HG02852 (cell line): ENCODE measurements at regions not wholly inside any gene's neighbourhood (a gene's known extent, or its start where the extent isn't known, plus 50 kb on each side); places are given as distances from the start of the nearest gene placed in this dataset.
"Not testable (repeated sequence)": the region's sequence is repeated elsewhere in the genome, so short reads cannot be mapped to it uniquely, and the experiment has no call there.

Source experiments
- ATAC-seq: cut with Tn5 transposase; IDR thresholded peaks from one replicate; pipeline ENCODE4 v1.9.1; 2021; ENCODE audit warnings: mild to moderate bottlenecking, moderate library complexity; ENCODE audit not compliant: unreplicated experiment

- ATAC-seq, result no peak
These were observed 562.6 kb upstream of the CADM1 start for GRCh38 chr11:116066777-116067176.

DNA sequence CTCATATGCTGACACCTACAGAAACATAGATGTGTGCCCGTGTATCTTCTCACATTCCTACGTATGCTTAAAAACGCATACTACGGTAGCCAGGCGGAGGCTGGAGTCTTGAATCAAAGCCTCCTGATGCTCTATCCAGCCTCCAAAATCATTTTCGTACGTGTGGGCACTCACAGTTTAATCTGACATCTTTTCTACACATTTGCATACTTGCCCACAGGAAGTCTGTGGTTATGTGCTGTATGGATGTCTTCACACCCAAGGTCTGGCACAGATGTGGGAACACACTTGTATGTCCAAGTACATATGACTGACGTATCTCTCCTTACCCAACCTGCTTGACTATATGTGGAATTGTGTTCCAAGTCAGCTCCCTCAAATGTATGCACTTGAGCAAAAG lies 561.8 kb upstream of the CADM1 start:
- no peak for ATAC-seq

DNA sequence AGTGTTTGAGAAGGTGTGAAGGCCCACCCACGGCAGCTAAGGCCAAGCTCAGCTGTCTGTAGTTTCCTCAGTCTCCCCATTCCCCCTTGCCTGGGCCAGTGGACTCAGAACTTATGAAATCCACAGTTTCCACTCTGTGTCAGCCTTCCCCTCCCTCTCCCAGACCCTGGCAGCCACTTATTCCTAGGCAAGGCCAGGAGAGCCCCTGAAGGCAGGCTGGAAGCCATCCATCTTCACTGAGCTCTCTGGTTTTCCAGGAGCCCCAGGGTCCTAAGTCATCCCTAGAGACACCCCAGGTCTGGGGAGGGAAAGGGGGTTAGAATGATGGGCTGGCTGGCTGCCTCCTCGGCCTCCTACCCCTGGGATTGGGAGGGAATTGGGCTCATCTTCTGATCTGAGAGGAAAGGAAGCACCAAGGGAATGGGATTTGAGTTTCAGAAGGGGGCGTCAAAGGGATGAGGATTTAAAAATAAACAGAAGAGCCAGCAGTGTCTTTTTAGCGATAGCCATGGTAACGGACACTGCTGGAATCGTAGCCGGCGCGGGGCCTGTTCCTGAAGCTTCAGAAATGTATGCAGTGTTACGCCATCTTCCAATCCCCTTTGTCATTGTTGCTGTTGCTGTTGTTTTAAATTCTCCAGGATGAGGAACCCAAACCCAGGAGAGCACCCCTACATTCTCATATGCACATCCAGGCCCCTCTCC lies 561.1 kb upstream of the CADM1 start:
- ATAC-seq, result no peak

DNA sequence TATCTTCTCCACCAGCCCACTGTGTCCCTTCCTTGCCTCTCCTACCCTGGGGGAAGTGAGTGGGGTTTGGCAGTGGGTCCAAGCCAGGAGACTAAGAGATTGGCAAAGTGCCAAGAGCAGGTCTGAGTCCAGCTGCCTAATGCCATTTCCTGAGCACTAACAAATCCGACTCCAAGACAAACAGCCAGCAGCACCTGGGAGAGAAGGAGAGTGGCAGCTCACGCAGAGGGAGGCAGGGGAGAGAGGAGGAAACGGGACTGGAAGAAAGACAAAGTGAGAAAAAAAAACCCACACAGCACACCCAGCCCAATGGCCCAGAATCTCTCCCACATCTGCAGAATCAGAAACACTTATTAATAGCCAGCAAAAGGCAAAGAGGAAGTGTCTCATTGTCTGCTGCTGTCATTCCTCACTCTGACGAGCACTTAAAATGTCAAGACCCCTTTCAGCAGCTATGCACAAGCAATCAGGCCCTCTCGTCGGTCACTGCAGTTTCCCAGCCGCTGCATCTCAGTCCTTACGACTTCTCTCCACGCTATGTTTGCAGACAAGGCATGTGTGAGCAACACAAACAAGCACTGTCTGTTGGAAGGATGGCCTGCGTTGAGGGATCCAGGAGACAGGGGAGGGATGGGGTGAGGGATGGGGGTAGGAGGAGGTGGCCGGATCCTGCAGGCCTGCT lies 558.4 kb upstream of the CADM1 start:
- no peak for ATAC-seq

DNA sequence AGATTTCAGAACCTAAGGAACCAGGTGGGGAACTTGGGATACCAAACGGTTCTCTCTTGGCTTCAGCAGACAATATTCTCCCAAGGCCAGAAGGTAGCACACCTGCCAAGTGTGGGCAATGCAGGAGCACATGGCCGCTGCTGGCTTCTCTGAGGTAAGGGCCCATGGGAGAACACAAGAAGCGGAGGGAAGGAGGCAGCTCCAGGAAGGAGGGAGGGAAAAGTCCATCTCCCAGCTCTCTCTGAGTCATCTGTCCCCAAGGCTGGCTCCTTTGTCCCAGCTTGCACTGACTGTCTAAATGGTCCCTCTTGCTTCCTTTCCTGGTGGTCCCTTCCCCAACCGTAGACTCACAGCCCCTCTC lies 557.9 kb upstream of the CADM1 start:
- ATAC-seq, result no peak

GRCh38 chr11:116061322-116061721 lies 557.1 kb upstream of the CADM1 start:
- ATAC-seq, result no peak

- ATAC-seq, result no peak
These were observed 555.7 kb upstream of the CADM1 start for GRCh38 chr11:116059919-116060318.

DNA sequence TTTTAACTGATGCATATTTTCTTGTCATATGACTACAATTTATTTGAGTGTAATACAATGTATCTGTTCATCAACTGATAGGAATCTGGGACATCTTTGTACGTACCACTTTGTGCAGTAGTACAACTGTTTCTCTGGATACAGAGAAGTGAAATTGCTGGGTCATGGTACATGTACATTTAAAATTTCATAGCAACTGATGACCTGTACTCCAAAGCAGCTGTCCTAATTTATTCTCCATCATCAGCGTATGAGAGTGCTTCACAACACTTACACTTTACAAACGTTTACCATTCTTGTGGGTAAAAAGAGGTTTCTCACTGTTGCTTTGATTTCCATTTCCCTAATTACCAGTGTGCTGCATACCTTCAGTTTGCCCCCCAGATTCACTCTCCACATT lies 552.8 kb upstream of the CADM1 start:
- no peak for ATAC-seq

GRCh38 chr11:116055064-116055463 lies 550.8 kb upstream of the CADM1 start:
- ATAC-seq, result no peak

DNA sequence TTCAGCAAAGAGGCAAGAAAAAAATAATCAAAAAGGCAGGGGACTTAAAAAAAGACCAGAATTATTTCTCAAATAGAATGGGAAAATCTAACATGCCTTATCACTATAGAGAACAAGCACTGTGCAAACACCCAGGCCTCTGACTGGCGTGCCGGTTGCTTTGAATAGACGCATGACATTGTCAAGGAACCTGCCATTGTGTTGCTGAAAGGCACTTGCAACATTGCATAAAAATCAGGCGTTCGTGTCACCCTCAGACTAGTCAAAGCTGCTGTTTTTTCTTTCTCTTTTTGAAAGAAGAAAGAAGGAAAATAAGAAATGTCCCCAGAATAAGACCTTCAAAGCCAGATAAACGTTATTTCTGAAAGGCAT lies 549.3 kb upstream of the CADM1 start:
- ATAC-seq, result no peak

DNA sequence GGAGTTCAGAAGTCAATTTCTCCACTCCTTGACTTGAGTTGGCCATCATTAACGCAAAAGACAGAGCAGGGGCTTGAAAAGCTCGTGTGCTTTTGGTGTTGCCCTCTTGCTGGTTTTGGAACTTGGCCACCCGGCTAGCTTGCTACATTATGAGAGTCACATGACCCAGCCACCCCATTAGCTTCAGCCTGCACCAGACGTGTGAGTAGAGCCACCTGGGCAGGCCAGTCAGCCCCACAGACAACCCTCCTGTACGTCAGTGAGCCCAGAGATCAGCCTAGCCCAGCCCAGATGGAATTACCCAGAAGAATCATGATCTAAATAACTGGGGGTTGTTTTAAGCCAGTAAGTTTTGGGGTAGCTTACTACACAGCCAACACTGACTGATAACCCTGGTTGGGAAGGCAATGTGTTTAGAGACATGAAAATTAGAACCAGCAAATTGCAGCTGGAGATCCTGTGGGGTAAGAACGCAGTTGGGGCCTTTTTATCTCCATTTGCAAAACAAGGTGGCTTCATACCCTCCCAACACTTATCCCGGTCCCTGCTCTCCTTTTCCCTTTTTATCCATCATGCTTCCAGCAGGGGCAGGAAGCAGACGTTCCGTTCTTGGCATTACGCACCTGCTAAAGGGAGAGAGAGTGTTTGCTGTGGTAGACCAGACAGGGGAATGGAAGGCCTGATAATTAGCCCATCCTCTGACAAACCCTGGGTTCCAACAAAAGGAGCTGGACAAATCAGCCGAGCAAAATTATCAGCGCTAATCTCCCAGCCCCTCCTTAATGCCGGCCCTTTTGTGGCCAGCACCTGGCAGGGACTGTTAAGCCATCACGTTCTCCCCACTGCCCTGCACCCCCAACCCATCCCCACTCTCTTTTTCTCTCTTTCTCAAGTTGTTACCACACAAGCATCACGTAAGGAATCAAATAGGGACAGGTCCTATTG lies 548.7 kb upstream of the CADM1 start:
- no peak for ATAC-seq

DNA sequence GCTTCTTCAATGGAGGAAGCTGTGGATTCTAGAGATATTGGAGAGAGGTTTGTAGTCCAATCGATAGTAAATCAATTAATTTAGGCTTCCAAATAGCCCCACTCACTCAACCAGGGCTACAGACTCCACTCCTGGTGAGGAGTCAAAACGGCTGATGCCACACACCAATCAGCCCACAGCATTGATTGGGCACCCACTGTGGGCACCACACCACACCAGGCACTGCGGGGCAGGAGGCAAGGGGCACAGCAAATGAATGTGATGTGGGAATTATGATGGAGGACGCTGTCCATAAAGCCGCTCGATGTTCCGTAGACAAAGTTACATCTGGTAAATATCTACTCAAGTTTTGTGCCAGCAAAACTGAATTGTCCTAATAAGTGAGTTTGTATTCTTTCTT lies 547.3 kb upstream of the CADM1 start:
- no peak for ATAC-seq

- no peak for ATAC-seq
These were observed 545.2 kb upstream of the CADM1 start for GRCh38 chr11:116049383-116049782.

- ATAC-seq, result no peak
These were observed 541.9 kb upstream of the CADM1 start for GRCh38 chr11:116046127-116046526.

DNA sequence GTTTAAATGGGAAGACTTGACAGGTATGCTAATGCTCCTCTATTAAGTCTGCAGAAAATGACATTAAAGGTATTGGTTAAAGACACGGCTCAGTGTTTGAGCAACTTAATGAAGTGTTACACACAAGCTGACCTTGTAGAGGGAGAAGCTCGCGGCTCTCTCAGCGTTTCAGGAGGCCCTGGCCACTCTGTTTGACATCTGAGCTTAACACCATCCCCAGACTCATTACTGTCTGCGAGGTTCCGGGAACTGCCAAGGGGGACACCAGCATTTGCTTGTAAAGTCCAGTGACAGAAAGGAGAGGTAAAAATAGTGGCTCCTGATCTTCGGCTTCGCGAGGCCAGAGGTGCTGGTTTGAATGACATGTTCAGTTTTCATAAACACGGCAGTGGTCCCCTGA lies 540.7 kb upstream of the CADM1 start:
- ATAC-seq, result no peak

DNA sequence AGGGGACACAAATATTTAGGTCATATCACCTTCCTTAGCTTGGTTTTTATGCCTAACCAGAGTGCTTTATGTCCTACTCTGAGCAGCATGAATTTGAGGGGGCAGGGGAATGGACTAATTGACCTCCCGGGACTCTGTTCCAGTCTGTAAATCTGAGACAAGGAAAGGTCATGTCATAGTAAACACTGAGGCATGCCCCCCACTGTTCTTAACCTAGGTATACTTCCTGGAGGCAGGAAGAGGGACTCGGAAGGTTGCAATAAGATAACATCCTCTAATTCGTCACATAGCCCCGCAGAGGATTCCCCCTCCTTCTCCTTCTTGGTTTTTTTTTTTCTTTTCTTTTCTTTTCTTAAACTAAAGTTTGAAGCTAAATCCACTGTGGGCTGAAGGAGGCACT lies 540.3 kb upstream of the CADM1 start:
- ATAC-seq, result no peak

DNA sequence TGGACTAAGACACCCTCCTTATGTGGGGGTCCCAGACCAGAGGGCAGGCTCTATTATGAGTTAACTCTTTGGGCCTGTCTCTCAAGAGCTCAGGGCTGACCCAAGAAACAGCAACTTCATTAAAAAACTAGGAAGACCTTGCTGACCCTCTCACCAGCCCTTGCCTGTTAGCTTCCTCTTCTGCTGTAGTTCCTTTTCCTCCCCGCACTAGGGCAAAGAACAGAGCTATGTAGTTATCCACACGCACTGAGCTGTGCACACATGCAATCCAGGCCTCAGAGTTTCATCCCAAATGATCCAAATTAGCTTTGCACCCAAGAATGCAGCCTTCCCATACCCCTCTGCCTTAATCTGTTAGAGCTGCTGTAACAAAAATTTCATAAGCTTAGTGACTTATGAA lies 539.6 kb upstream of the CADM1 start:
- ATAC-seq, result no peak

GRCh38 chr11:116043059-116043458 lies 538.8 kb upstream of the CADM1 start:
- ATAC-seq, result not testable (repeated sequence)

- ATAC-seq, result no peak
These were observed 537.9 kb upstream of the CADM1 start for GRCh38 chr11:116042146-116042545.

- no peak for ATAC-seq
These were observed 533.6 kb upstream of the CADM1 start for GRCh38 chr11:116037861-116038260.

DNA sequence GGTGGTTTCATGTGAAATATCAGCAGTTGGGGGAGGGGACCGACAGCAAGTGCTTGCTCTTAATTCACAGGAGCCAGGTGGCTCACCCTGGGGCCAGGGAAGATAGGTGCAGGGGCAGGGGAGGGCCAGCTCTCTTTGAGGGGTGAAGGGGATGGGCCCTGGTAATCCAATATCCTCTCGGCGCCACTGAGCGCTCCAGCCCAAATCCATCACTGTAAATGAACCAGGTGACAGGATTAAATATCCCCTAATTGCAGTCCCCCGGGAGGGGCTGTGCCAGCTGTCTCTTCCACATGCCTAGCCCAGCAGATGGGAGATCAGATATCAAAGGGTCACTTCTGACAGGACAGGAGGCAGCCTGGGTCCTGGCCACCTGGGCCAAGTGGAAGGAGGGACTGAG lies 531.8 kb upstream of the CADM1 start:
- no peak for ATAC-seq
